ENCODE measurements at regions not wholly inside any gene's neighbourhood (a gene's known extent, or its start where the extent isn't known, plus 50 kb on each side); places are given as distances from the start of the nearest gene placed in this dataset.
A peak's percentile ranks its signal among the peaks of the same experiment; 100 is the strongest.

DNA sequence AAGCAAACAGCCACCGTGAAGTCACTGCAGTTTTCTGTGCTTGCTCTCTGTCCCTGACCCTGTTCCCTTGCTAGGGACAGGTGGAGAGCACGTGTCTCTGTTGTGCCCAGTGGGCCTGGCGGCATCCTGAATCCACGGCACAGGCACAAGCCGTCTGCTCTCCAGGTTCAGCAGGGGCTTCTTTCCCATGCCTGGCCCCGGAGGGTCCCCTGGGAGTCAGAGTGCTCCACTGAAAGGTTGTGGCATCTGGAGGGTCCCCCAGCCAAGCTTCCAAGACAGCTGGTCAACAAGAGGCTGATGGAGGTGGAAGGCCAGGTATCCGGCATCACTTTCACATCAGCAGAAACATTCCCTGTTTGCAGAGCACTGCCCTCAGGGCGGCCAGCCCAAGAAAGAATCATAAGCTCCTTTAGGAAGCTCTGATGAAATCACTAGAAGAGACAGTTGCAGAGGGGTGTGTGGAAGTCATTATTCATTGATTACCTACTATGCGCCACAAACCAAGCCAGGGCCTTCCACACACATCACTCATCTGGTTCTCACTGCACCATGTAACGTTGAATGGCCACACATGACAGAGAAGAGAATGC lies 346.4 kb upstream of the B3GAT1 start:
- no peak for DNase-seq

DNA sequence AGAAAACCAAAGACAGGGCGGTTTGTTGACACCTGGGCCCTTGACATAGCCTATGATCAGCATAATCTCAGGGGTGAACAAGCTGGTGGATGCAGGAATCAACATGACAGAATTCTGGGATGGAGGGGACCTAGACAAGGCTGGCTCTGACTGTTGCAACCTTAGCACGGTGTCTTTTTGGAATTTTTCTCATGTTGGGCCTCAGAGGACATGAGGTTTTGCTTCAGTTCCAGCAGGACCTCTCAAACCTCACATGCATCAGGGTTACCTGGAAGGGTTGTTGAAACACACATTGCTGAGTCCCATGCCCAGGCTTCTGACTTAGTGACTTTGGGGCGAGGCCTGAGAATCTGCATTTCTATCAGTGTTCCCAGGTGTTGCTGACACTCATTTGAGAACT lies 345.6 kb upstream of the B3GAT1 start:
- no peak for DNase-seq

GRCh38 chr11:134756811-134757540 lies 344.9 kb upstream of the B3GAT1 start:
- DNase-seq = no peak

GRCh38 chr11:134755535-134755934 lies 343.5 kb upstream of the B3GAT1 start:
- DNase-seq = no peak

GRCh38 chr11:134754521-134755198 lies 342.6 kb upstream of the B3GAT1 start:
- DNase-seq = no peak

GRCh38 chr11:134753771-134754520 lies 341.9 kb upstream of the B3GAT1 start:
- no peak for DNase-seq

GRCh38 chr11:134752964-134753770 lies 341.1 kb upstream of the B3GAT1 start:
- no peak for DNase-seq

DNA sequence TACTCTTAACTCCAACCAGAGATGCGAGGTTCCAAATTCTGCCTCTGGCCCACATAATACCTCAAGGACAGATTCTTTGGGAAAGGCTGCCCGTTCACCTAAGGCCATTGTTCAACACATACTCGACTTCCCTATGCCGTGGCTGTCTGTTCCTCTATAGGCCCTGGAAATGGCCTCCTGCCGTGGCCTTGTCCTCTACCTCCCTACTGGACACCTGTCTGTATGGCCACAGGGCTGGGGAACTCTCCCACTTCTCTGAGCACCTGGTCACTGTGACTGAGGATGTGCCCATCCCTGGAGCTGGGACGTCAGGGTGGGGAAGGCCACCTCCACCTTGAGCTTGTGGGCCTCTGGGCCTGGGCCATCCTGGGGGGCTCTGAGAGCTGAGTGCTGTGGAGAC lies 340.5 kb upstream of the B3GAT1 start:
- DNase-seq = no peak

GRCh38 chr11:134751766-134752165 lies 339.7 kb upstream of the B3GAT1 start:
- DNase-seq = no peak

DNA sequence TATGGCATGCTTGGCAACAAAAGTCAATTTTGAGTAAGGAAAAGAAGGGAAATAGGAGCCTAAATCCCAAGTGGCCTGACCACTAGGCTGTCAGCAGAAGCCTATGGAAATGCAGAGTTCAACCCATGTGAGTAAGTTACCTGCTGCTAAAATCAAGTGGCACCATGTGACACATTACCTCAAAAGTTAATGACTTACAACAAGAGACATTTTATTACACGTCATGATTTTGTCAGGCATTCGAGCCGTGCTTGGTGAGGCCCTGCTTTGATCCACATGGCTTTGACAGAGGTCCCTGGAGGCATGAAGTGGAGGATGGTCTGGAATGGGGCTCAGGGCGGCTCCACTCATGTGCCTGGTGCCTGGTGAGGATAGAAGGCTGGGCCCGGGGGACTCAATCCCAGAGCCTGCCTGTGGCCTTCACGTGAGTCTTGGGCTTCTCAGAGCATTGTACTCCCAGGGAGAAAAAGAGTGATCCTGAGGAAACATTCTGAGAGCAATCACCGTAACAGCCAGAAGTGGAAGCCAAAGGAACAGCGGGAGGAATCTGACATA lies 339.1 kb upstream of the B3GAT1 start:
- DNase-seq = no peak

DNA sequence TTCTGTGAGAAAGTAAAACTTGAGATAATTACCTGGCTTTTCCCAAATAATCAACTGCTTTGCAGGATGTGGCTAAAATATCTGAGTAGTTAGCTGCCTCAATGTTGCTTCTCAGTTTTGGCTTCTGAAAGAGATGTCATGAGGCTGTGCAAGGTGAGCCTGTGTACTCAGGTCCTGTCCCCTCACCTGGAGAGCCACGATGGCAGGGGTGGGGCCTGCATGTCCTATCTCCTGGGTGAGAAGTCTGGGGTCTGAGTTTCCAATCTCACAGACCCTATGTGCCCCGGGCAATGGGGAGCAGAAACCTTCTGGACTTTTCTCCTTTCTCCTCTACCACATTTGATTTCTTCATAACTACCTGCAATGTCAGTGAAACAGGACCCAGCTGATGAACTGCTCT lies 338.6 kb upstream of the B3GAT1 start:
- no peak for DNase-seq

- no peak for DNase-seq
These were observed 337.2 kb upstream of the B3GAT1 start for GRCh38 chr11:134749040-134749839.

DNA sequence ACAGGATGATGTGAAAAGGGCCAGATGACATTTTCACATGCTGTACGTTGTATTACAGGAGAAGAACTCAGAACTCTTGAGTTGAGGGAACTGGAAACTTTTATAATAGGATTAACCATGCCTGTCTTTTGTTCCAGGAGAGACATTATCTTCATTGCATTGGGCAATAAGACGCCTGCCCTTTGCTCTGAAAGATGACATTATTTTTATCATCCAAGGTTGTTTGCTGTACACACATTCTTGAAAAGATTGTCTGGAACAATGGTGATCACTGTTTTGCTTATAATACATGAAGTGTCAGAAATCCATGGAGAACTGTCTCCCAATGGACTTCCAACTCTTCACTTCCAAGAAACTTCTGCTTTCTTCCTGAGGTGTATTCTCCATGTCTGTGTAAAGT lies 334.6 kb upstream of the B3GAT1 start:
- no peak for DNase-seq

DNA sequence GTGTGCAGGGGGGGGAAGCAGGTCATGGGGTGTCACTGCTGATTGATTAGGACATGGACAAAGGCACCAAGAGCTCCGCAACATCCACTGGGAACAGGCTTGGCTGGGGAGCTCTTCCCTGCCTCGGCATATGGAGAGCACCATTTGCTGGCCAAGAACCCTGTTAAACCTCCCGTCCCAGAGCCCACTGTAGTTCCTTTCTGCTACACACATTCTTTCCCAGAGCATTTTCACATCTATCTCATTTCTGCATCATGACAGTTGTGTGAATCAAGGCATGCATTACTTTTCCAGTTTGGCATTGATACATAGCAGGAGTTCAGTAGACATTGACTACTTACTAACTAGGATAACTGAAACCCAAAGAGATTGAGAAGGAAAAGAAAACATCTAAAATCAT lies 333.4 kb upstream of the B3GAT1 start:
- DNase-seq = no peak

DNA sequence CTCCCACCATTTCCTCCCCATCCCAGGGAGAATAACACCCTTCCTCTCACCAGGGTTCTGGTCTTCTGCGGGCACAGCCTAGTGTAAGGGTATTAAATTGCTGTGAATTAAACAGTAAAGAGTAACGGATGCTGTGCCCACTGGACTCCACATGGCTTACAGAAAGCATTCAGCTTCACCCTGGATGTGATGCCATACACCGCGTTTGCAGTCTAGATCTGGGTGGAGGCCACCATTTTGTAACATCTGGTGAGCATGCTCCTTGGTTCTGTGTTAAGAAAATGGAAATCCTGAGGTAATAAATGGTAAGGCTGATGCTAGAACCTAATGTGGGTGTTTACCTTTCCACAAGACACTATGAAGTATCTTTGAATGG lies 331.8 kb upstream of the B3GAT1 start:
- DNase-seq = no peak

DNA sequence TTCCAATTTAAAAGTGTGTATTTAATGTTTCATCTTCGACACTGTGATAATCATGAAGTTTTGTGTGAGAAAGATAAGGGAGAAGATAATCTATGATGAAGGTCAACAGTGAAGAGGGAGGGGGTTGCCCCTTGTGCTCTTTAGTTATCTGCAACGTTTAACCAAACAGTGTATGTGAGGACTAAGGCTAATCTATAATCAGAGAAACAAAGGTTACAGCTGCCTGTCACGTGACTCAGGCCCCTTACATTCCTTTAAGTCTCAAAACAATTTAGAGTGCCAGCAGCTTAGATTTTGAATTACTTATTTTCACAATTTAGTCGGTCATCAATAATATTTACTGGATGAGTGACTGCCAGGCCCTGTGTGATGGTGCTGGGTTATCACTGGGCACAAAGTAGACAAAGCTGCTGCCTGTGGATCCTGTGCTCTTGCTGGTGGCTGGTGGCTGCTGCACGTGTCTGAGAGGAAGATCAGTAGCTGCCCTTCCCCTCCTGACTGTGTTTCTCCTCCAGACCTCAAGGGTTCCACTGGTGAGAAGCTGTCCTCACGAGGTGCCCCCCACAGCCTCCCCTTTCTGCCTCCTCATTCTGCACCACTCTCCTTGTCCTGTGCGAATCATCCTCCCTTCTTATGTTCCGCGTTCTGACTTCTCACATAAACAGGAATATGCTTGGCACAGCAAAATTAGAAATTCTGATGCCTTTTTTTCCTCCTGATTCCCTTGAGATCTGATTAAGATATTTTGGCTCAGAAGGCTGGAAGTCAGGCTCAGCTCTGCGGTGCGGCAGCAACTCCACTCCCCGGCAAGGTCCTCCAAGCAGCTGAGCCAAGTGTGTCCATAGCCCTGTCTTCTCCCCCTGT lies 331.1 kb upstream of the B3GAT1 start:
- DNase-seq = no peak

DNA sequence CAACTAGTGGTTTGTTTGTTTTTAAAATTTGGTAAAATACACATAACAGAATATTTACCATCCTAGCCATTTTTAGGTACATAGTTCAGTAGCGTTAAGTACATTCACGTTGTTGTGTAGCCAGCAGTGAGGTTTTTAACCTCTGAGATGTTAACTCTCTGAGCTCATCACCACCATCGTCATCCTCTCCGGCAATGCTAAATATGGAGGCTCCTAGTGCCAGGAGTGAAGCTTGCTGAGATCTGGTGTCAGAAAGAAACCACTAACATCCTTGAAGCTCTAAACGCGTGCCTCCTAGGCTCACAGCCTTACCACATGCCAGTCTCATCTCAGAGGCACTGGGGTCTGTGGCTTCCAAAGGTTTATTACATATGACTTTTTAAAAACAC lies 330.2 kb upstream of the B3GAT1 start:
- peak; percentile 5 for DNase-seq

DNA sequence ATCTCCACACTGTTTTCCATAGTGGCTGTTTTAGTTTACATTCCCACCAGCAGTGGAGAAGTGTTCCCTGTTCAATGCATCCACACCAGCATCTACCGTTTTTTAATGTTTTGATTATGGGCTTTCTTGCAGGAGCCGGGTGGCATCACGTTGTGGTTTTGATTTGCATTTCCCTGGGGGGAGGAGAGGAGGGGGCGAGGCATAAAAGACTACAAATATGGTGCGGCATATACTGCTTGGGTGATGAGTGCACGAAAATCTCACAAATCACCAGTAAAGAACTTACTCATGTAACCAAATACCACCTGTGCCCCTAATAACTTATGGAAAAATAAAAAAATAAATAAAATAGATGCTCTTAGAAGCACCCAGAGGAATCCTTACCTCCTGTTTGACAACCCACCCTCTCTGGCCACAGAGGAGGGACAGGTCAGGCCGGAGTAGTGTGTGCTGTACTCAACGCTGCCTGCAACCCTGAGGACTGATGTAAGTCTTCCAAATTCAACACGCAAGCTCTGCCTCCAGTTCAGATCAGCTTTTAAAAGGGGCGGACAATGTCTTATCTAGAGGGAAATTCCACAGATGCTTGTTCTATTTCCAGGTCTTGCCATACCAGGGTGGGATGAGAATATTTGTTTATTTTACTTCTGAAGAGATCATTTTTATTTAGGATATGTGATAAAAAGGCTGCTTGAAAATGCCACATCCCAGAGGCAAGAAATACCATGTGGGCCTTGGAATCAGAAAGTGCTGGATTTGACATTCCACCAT lies 329.6 kb upstream of the B3GAT1 start:
- no peak for DNase-seq

DNA sequence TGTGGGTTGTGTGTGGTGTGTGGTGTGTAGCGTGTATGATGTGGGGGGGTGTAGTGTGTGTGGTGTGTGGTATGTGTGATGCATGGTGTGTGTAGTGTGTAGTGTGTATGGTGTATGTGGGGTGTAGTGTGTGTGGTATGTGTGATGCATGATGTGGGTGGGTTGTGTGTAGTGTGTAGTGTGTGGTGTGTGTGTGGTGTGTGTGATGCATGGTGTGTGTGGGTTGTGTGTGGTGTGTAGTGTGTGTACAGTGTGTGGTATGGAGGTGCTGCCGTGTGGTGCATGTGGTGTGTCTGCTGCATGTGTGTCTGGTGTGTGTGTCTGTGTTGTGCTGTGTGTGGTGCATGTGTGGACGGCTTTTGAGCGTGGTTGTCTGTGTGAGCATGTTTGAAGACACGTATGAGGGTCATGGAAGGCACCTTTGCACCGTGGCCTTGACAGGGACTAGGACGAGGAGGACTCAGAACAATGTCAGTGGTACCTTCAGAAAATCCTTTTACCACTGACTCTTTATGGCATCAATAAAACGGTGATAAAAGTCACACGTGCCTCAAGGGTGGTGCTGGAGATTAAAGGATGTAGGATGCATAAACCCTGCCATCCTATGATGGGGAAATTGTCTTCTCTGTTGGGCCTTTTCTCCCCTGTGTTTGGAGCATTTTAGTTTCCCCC lies 328.7 kb upstream of the B3GAT1 start:
- DNase-seq = no peak

All from CD4-positive, alpha-beta T cell treated with Interleukin-10 for 1 hour (primary cell).